Activated B cell treated with CpG ODN at 0.5 μM for 24 hours (primary cell): ENCODE measurements at regions not wholly inside any gene's neighbourhood (a gene's known extent, or its start where the extent isn't known, plus 50 kb on each side); places are given as distances from the start of the nearest gene placed in this dataset.

Source experiments
- ATAC-seq: fragments of 200-7000 bp; cut with Tn5 transposase; one replicate; pipeline ENCODE4 v1.10.0; 2021; ENCODE audit warnings: low read depth, mild to moderate bottlenecking, moderate library complexity
- CTCF ChIA-PET: fragments of 350-600 bp; sonication (Branson Sonifier 250); formaldehyde crosslinking; loops from one replicate; lab custom pipeline; 2021; ENCODE audit warnings: antibody characterized with exemption; lab: Charles Lee
- POLR2A ChIA-PET: fragments of 350-600 bp; sonication (Branson Sonifier 250); formaldehyde crosslinking; loops from one replicate; lab custom pipeline; 2021; ENCODE audit warnings: antibody characterized with exemption; lab: Charles Lee
- DNase-seq: peaks from one replicate; pipeline ENCODE4 v3.0.0; 2022
- H3K27ac Mint-ChIP-seq: one replicate; pipeline ENCODE4 v1.8.0; 2020; ENCODE audit warnings: mixed read lengths
- H3K27me3 Mint-ChIP-seq: one replicate; pipeline ENCODE4 v1.8.0; 2021; ENCODE audit warnings: mixed read lengths
- H3K36me3 Mint-ChIP-seq: one replicate; pipeline ENCODE4 v1.8.0; 2021; ENCODE audit warnings: low read depth, mixed read lengths
- H3K4me1 Mint-ChIP-seq: one replicate; pipeline ENCODE4 v1.8.0; 2021; ENCODE audit warnings: mixed read lengths
- H3K4me3 Mint-ChIP-seq: one replicate; pipeline ENCODE4 v1.8.0; 2020; ENCODE audit warnings: mild to moderate bottlenecking, mixed read lengths
- H3K9me3 Mint-ChIP-seq: one replicate; pipeline ENCODE4 v1.8.0; 2020; ENCODE audit warnings: mixed read lengths
- CTCF ChIP-seq: fragments of 200-600 bp; IDR thresholded peaks from one replicate; pipeline ENCODE4 v1.8.0; 2022; ENCODE audit warnings: antibody characterized with exemption, mild to moderate bottlenecking
- intact Hi-C: fragments of 100-400 bp; cut with micrococcal nuclease; formaldehyde crosslinking; loops from one replicate; pipeline ENCODE4 v1.15.1; 2024

DNA sequence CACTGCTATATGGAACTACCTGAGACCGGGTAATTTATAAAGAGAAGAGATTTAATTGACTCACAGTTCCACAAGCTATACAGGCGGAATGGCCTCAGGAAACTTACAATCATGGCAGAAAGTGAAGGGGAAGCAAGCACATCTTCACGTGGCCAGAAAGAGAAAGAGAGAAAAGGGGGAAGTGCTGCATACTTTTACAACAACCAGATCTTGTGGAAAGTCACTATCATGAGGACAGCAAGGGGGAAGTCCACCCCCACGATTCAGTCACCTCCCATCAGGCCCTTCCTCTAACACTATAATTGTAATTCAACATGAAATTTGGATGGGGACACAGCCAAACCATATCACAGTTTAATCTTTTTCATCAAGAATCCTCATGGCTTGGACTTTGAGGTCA lies 339.2 kb upstream of the AJAP1 start:
- H3K27ac Mint-ChIP-seq = no peak overlapping the region
- no peak for TF ChIP-seq CTCF
- no peak overlapping the region for H3K4me3 Mint-ChIP-seq
- peaks cover 18% of the 10 kb centered on the region for H3K9me3 Mint-ChIP-seq
- CTCF ChIA-PET = no interaction called here
- no peaks in the 10 kb centered on the region for H3K27me3 Mint-ChIP-seq
- POLR2A ChIA-PET = no interaction called here
- H3K36me3 Mint-ChIP-seq = no peaks in the 10 kb centered on the region
- intact Hi-C loops = no loop called here
- no peak for ATAC-seq
- no peak for DNase-seq
- no peaks in the 10 kb centered on the region for H3K4me1 Mint-ChIP-seq

- DNase-seq = no peak
- no peak overlapping the region for H3K4me3 Mint-ChIP-seq
- no peaks in the 10 kb centered on the region for H3K27me3 Mint-ChIP-seq
- no peak for ATAC-seq
- no peaks in the 10 kb centered on the region for H3K36me3 Mint-ChIP-seq
- POLR2A ChIA-PET = no interaction called here
- no peak overlapping the region for H3K27ac Mint-ChIP-seq
- CTCF ChIA-PET = no interaction called here
- no peak for TF ChIP-seq CTCF
- peaks cover 23% of the 10 kb centered on the region for H3K9me3 Mint-ChIP-seq
- intact Hi-C loops = no loop called here
- no peaks in the 10 kb centered on the region for H3K4me1 Mint-ChIP-seq
Observed at GRCh38 chr1:4317207-4317606, 337.2 kb upstream of the AJAP1 start.

GRCh38 chr1:4318720-4319119 lies 335.7 kb upstream of the AJAP1 start:
- H3K4me1 Mint-ChIP-seq = no peaks in the 10 kb centered on the region
- no peak overlapping the region for H3K27ac Mint-ChIP-seq
- no peaks in the 10 kb centered on the region for H3K36me3 Mint-ChIP-seq
- no peak overlapping the region for H3K4me3 Mint-ChIP-seq
- H3K9me3 Mint-ChIP-seq = peaks cover 16% of the 10 kb centered on the region
- ATAC-seq (no peak), DNase-seq (no peak)
- CTCF ChIA-PET = no interaction called here
- no peak for TF ChIP-seq CTCF
- intact Hi-C loops = no loop called here
- POLR2A ChIA-PET = no interaction called here
- H3K27me3 Mint-ChIP-seq = no peaks in the 10 kb centered on the region

GRCh38 chr1:4319496-4319895 lies 334.9 kb upstream of the AJAP1 start:
- H3K4me3 Mint-ChIP-seq = no peak overlapping the region
- ATAC-seq = no peak
- H3K4me1 Mint-ChIP-seq = no peaks in the 10 kb centered on the region
- no peak for DNase-seq
- POLR2A ChIA-PET = no interaction called here
- CTCF ChIA-PET = no interaction called here
- intact Hi-C loops = no loop called here
- H3K27ac Mint-ChIP-seq = no peak overlapping the region
- no peaks in the 10 kb centered on the region for H3K36me3 Mint-ChIP-seq
- peaks cover 15% of the 10 kb centered on the region for H3K9me3 Mint-ChIP-seq
- no peaks in the 10 kb centered on the region for H3K27me3 Mint-ChIP-seq
- TF ChIP-seq CTCF = no peak

GRCh38 chr1:4322881-4323280 lies 331.5 kb upstream of the AJAP1 start:
- ChIA-PET CTCF (no interaction called here), POLR2A (no interaction called here)
- DNase-seq (no peak), ATAC-seq (no peak)
- H3K27ac Mint-ChIP-seq = no peak overlapping the region
- H3K27me3 Mint-ChIP-seq = no peaks in the 10 kb centered on the region
- H3K9me3 Mint-ChIP-seq = peaks cover 5% of the 10 kb centered on the region
- H3K4me3 Mint-ChIP-seq = no peak overlapping the region
- intact Hi-C loops = no loop called here
- no peak for TF ChIP-seq CTCF
- H3K4me1 Mint-ChIP-seq = no peaks in the 10 kb centered on the region
- H3K36me3 Mint-ChIP-seq = no peaks in the 10 kb centered on the region
